IMR-90 (cell line): ENCODE measurements at regions not wholly inside any gene's neighbourhood (a gene's known extent, or its start where the extent isn't known, plus 50 kb on each side); places are given as distances from the start of the nearest gene placed in this dataset.

Source experiments
- ATAC-seq: fragments of 200-7000 bp; cut with Tn5 transposase; 2 replicates; pipeline ENCODE4 v1.9.1; 2020; ENCODE audit warnings: low read depth, mild to moderate bottlenecking, moderate library complexity
- BruUV-seq: library from RNA; stranded (reverse); fragments of 400-500 nt; replicated peaks from 2 replicates; lab custom pipeline; 2021; lab: Mats Ljungman, UMichigan
- CTCF ChIA-PET: fragments of 300-600 bp; formaldehyde crosslinking; extraction: SDS; loops from one replicate; lab custom pipeline; 2021; ENCODE audit warnings: antibody characterized with exemption; lab: Yijun Ruan, JAX
- POLR2A ChIA-PET: fragments of 300-600 bp; sonication (Branson Sonifier 250); formaldehyde crosslinking; loops from one replicate; lab custom pipeline; 2022; ENCODE audit warnings: antibody characterized with exemption; ENCODE audit not compliant: unreplicated experiment; lab: Charles Lee
- DNase-seq: peaks from one replicate; pipeline ENCODE4 v3.0.0; 2013
- H2AFZ ChIP-seq: replicated peaks from 2 replicates; pipeline ENCODE3; 2013; ENCODE audit warnings: low read length, mild to moderate bottlenecking; ENCODE audit not compliant: poor library complexity
- H2AK5ac ChIP-seq: 2 replicates; pipeline ENCODE4 v1.6.1; 2013; ENCODE audit warnings: low read depth, low read length, inconsistent platforms
- H2AK9ac ChIP-seq: replicated peaks from 2 replicates; pipeline ENCODE3; 2013; ENCODE audit warnings: mild to moderate bottlenecking, low read depth, low read length, moderate library complexity; ENCODE audit not compliant: poor library complexity
- H2BK120ac ChIP-seq: 2 replicates; pipeline ENCODE4 v1.6.1; 2013; ENCODE audit warnings: low read depth, low read length, inconsistent platforms
- H2BK15ac ChIP-seq: 3 replicates; pipeline ENCODE4 v1.6.1; 2013; ENCODE audit warnings: low read depth, low read length, inconsistent platforms
- H2BK20ac ChIP-seq: 2 replicates; pipeline ENCODE4 v1.6.1; 2013; ENCODE audit warnings: low read depth, mild to moderate bottlenecking, inconsistent platforms, low read length, moderate library complexity
- H2BK5ac ChIP-seq: 2 replicates; pipeline ENCODE4 v1.6.1; 2013; ENCODE audit warnings: mild to moderate bottlenecking, low read depth, low read length, inconsistent platforms; ENCODE audit not compliant: poor library complexity, severe bottlenecking
- H3K14ac ChIP-seq: replicated peaks from 2 replicates; pipeline ENCODE4 v1.6.1; 2013; ENCODE audit warnings: low read depth, low read length, inconsistent platforms
- H3K18ac ChIP-seq: 2 replicates; pipeline ENCODE4 v1.6.1; 2013; ENCODE audit warnings: low read depth, low read length, control low read depth
- H3K23ac ChIP-seq: 2 replicates; pipeline ENCODE4 v1.6.1; 2013; ENCODE audit warnings: low read depth, low read length, inconsistent platforms
- H3K27ac ChIP-seq: 2 replicates; pipeline ENCODE4 v1.5.1; 2013; ENCODE audit warnings: mild to moderate bottlenecking, control low read depth, low read length; ENCODE audit not compliant: insufficient read depth
- H3K27me3 ChIP-seq: 2 replicates; pipeline ENCODE4 v1.6.1; 2013; ENCODE audit warnings: low read length; ENCODE audit not compliant: control insufficient read depth, insufficient read depth
- H3K36me3 ChIP-seq: 2 replicates; pipeline ENCODE4 v1.6.1; 2013; ENCODE audit warnings: low read length, mixed read lengths; ENCODE audit not compliant: control insufficient read depth, insufficient read depth
- H3K4ac ChIP-seq: 2 replicates; pipeline ENCODE4 v1.6.1; 2013; ENCODE audit warnings: low read depth, low read length, inconsistent platforms
- H3K4me1 ChIP-seq: 2 replicates; pipeline ENCODE4 v1.6.1; 2013; ENCODE audit warnings: low read length, mixed read lengths; ENCODE audit not compliant: control insufficient read depth, insufficient read depth
- H3K4me2 ChIP-seq: 2 replicates; pipeline ENCODE4 v1.6.1; 2013; ENCODE audit warnings: low read depth, mild to moderate bottlenecking, control low read depth, low read length, moderate library complexity
- H3K4me3 ChIP-seq: 2 replicates; pipeline ENCODE4 v1.5.1; 2013; ENCODE audit warnings: low read depth, mild to moderate bottlenecking, control low read depth, low read length, moderate library complexity; ENCODE audit not compliant: insufficient read depth
- H3K56ac ChIP-seq: 2 replicates; pipeline ENCODE4 v1.6.1; 2013; ENCODE audit warnings: low read length, inconsistent platforms; ENCODE audit not compliant: insufficient read depth; ENCODE audit errors: extremely low read depth
- H3K79me1 ChIP-seq, 2 experiments: 2 replicates each; pipeline ENCODE4 v1.6.1; 2013; ENCODE audit warnings: low read length in 2 of 2, inconsistent platforms in 1 of 2, low read depth in 1 of 2
- H3K9ac ChIP-seq: 2 replicates; pipeline ENCODE4 v1.6.1; 2013; ENCODE audit warnings: low read depth, low read length, control low read depth
- H3K9me1 ChIP-seq: 2 replicates; pipeline ENCODE4 v1.6.1; 2013; ENCODE audit warnings: low read length, inconsistent platforms; ENCODE audit not compliant: insufficient read depth
- H3K9me3 ChIP-seq: 2 replicates; pipeline ENCODE4 v1.6.1; 2013; ENCODE audit warnings: low read length; ENCODE audit not compliant: control insufficient read depth, insufficient read depth
- H4K20me1 ChIP-seq: 2 replicates; pipeline ENCODE4 v1.6.1; 2013; ENCODE audit warnings: low read length, inconsistent platforms; ENCODE audit not compliant: insufficient read depth
- H4K5ac ChIP-seq: 2 replicates; pipeline ENCODE4 v1.6.1; 2013; ENCODE audit warnings: mild to moderate bottlenecking, low read depth, low read length, control low read depth
- H4K8ac ChIP-seq, 2 experiments: 2 replicates each; pipeline ENCODE4 v1.6.1; 2013; ENCODE audit warnings: low read depth in 2 of 2, low read length in 2 of 2, control low read depth in 1 of 2, inconsistent platforms in 1 of 2
- H4K91ac ChIP-seq: 2 replicates; pipeline ENCODE4 v1.6.1; 2013; ENCODE audit warnings: low read depth, low read length, inconsistent platforms; ENCODE audit not compliant: insufficient read depth
- BHLHE40 ChIP-seq: fragments of 150-350 bp; IDR thresholded peaks from 2 replicates; pipeline ENCODE4 v1.6.1; 2016; ENCODE audit warnings: mild to moderate bottlenecking, low read depth, low read length
- CEBPB ChIP-seq: IDR thresholded peaks from 2 replicates; pipeline ENCODE4 v1.6.1; 2012; ENCODE audit warnings: low read depth, low read length, improper control_type of control experiment
- CHD1 ChIP-seq: IDR thresholded peaks from 2 replicates; pipeline ENCODE4 v1.6.1; 2012; ENCODE audit warnings: low read depth, low read length, improper control_type of control experiment
- CTCF ChIP-seq: conservative IDR thresholded peaks from 2 replicates; pipeline ENCODE4 v1.5.1; 2012; ENCODE audit warnings: mild to moderate bottlenecking, low read depth, low read length, improper control_type of control experiment
- ELK1 ChIP-seq: fragments of 150-350 bp; IDR thresholded peaks from 2 replicates; pipeline ENCODE4 v1.6.1; 2016; ENCODE audit warnings: low read depth, mild to moderate bottlenecking, low read length, moderate library complexity, borderline replicate concordance
- MAFK ChIP-seq: IDR thresholded peaks from 2 replicates; pipeline ENCODE4 v1.6.1; 2012; ENCODE audit warnings: low read depth, low read length, improper control_type of control experiment
- MAZ ChIP-seq: IDR thresholded peaks from 2 replicates; pipeline ENCODE4 v1.6.1; 2012; ENCODE audit warnings: low read depth, mild to moderate bottlenecking, low read length, improper control_type of control experiment, moderate library complexity, borderline replicate concordance
- POLR2A ChIP-seq: IDR thresholded peaks from 2 replicates; pipeline ENCODE4 v1.6.1; 2012; ENCODE audit warnings: mild to moderate bottlenecking, low read depth, low read length
- RAD21 ChIP-seq: IDR thresholded peaks from 2 replicates; pipeline ENCODE4 v1.6.1; 2012; ENCODE audit warnings: low read length, improper control_type of control experiment
- RCOR1 ChIP-seq: IDR thresholded peaks from 2 replicates; pipeline ENCODE4 v1.6.1; 2012; ENCODE audit warnings: mild to moderate bottlenecking, low read length, improper control_type of control experiment; ENCODE audit not compliant: insufficient replicate concordance
- RFX5 ChIP-seq: IDR thresholded peaks from 2 replicates; pipeline ENCODE4 v1.8.0; 2012; ENCODE audit warnings: low read depth, mild to moderate bottlenecking, low read length, moderate library complexity
- WGBS, 2 experiments: methylation state at CpG; one replicate each; pipeline versions ENCODE4 v1.1.5 to v1.1.7; 2013; ENCODE audit warnings: missing lambda C conversion rate in 2 of 2; ENCODE audit not compliant: insufficient read length in 1 of 2; ENCODE audit errors: extremely low coverage in 2 of 2; 5-methylcytosine and 5-hydroxymethylcytosine counted together
- dilution Hi-C: fragments of 300-500 bp; cut with HindIII; formaldehyde crosslinking; loops from one replicate; pipeline ENCODE4 v1.14.3; 2018; ENCODE audit warnings: low sequenced_read_pairs; ENCODE audit not compliant: unreplicated experiment
- in situ Hi-C: fragments of 300-500 bp; cut with MboI; formaldehyde crosslinking; loops from 3 replicates; pipeline ENCODE4 v1.14.3; 2019; ENCODE audit warnings: low sequenced_read_pairs, inconsistent platforms, mixed read lengths
- intact Hi-C: fragments of 100-400 bp; cut with micrococcal nuclease; formaldehyde crosslinking; loops from 2 replicates; pipeline ENCODE4 v1.10.0; 2022

GRCh38 chr1:63049135-63049534 is 265.2 kb downstream of the ATG4C start:
- no peaks in the 10 kb centered on the region for H3K27me3 ChIP-seq
- no peaks in the 10 kb centered on the region for H3K36me3 ChIP-seq
- H2BK20ac ChIP-seq, result no peak overlapping the region
- no peak overlapping the region for H3K18ac ChIP-seq
- no peaks in the 10 kb centered on the region for H3K9me3 ChIP-seq
- H2BK5ac ChIP-seq, result no peak overlapping the region
- ATAC-seq (no peak), DNase-seq (no peak)
- no peak overlapping the region for H2AK5ac ChIP-seq
- dilution Hi-C loops, result no loop called here
- H2BK120ac ChIP-seq, result no peak overlapping the region
- H3K9ac ChIP-seq, result no peak overlapping the region
- in situ Hi-C loops, result no loop called here
- H4K20me1 ChIP-seq, result no peaks in the 10 kb centered on the region
- H4K91ac ChIP-seq, result no peak overlapping the region
- H3K23ac ChIP-seq, result no peak overlapping the region
- no peaks in the 10 kb centered on the region for H3K4me1 ChIP-seq
- TF ChIP-seq RFX5 (no peak), ELK1 (no peak), MAFK (no peak), CEBPB (no peak), CTCF (no peak), MAZ (no peak), RAD21 (no peak), POLR2A (no peak), RCOR1 (no peak), BHLHE40 (no peak), CHD1 (no peak)
- no peak overlapping the region for H4K8ac ChIP-seq
- H3K4ac ChIP-seq, result no peak overlapping the region
- H3K9me1 ChIP-seq, result no peaks in the 10 kb centered on the region
- ChIA-PET POLR2A (no interaction called here), CTCF (no interaction called here)
- intact Hi-C loops, result no loop called here
- H3K4me2 ChIP-seq, result no peak overlapping the region
- no TSS peak for BruUV-seq
- H3K14ac ChIP-seq, result no peak overlapping the region
- H3K56ac ChIP-seq, result no peak overlapping the region
- H2AK9ac ChIP-seq, result no peak overlapping the region
- H2BK15ac ChIP-seq, result no peak overlapping the region
- no CpG with 5 or more reads among the region's 2 CpGs for WGBS, 2 experiments
- no peak overlapping the region for H3K4me3 ChIP-seq
- no peak overlapping the region for H3K27ac ChIP-seq
- no peak overlapping the region for H2AFZ ChIP-seq
- no peak overlapping the region for H4K5ac ChIP-seq
- no peaks in the 10 kb centered on the region for H3K79me1 ChIP-seq
